ENCODE measurements at regions not wholly inside any gene's neighbourhood (a gene's known extent, or its start where the extent isn't known, plus 50 kb on each side); places are given as distances from the start of the nearest gene placed in this dataset.
"Not testable (repeated sequence)": the region's sequence is repeated elsewhere in the genome, so short reads cannot be mapped to it uniquely, and the experiment has no call there.

- DNase-seq (ENCODE audit: low read depth) = no peak
Observed at GRCh38 chr15:99485153-99485961, 80.4 kb upstream of the MEF2A start.

- no peak for DNase-seq (ENCODE audit: low read depth)
Observed at GRCh38 chr15:99485992-99486370, 79.8 kb upstream of the MEF2A start.

GRCh38 chr15:99486371-99487336, 79.1 kb upstream of the MEF2A start:
- peak; percentile 98 for DNase-seq (ENCODE audit: low read depth)

- DNase-seq (ENCODE audit: low read depth) = no peak
Observed at GRCh38 chr15:99487337-99487730, 78.5 kb upstream of the MEF2A start.

GRCh38 chr15:99492275-99492674, 73.5 kb upstream of the MEF2A start:
- no peak for DNase-seq (ENCODE audit: low read depth)

- no peak for DNase-seq (ENCODE audit: low read depth)
Observed at GRCh38 chr15:99492716-99493115, 73.1 kb upstream of the MEF2A start.

GRCh38 chr15:99493461-99493860, 72.3 kb upstream of the MEF2A start:
- DNase-seq (ENCODE audit: low read depth) = no peak

GRCh38 chr15:99494536-99495233, 71.1 kb upstream of the MEF2A start:
- not testable (repeated sequence) for DNase-seq (ENCODE audit: low read depth)

GRCh38 chr15:99495430-99496301, 70.1 kb upstream of the MEF2A start:
- DNase-seq (ENCODE audit: low read depth) = no peak

- DNase-seq (ENCODE audit: low read depth) = no peak
Observed at GRCh38 chr15:99496302-99496629, 69.5 kb upstream of the MEF2A start.

GRCh38 chr15:99502182-99502581, 63.6 kb upstream of the MEF2A start:
- DNase-seq (ENCODE audit: low read depth) = no peak

GRCh38 chr15:99502661-99503060, 63.1 kb upstream of the MEF2A start:
- DNase-seq (ENCODE audit: low read depth) = no peak

GRCh38 chr15:99503411-99503810, 62.4 kb upstream of the MEF2A start:
- DNase-seq (ENCODE audit: low read depth) = no peak

GRCh38 chr15:99504071-99504822, 61.5 kb upstream of the MEF2A start:
- no peak for DNase-seq (ENCODE audit: low read depth)

- DNase-seq (ENCODE audit: low read depth) = no peak
Observed at GRCh38 chr15:99504823-99505551, 60.8 kb upstream of the MEF2A start.

- no peak for DNase-seq (ENCODE audit: low read depth)
Observed at GRCh38 chr15:99506399-99506798, 59.4 kb upstream of the MEF2A start.

GRCh38 chr15:99507016-99507503, 58.7 kb upstream of the MEF2A start:
- DNase-seq (ENCODE audit: low read depth) = no peak

GRCh38 chr15:99507504-99508310, 58.1 kb upstream of the MEF2A start:
- no peak for DNase-seq (ENCODE audit: low read depth)

GRCh38 chr15:99508311-99508645, 57.5 kb upstream of the MEF2A start:
- no peak for DNase-seq (ENCODE audit: low read depth)

Data from fibroblast of gingiva (primary cell).